MV-4-11 (cell line): ENCODE measurements at regions not wholly inside any gene's neighbourhood (a gene's known extent, or its start where the extent isn't known, plus 50 kb on each side); places are given as distances from the start of the nearest gene placed in this dataset.
"Not testable (repeated sequence)": the region's sequence is repeated elsewhere in the genome, so short reads cannot be mapped to it uniquely, and the experiment has no call there.

ENCODE experiments used
- DNase-seq: peaks from one replicate; lab custom pipeline; 2025; lab: John Stamatoyannopoulos, UW

GRCh38 chr21:23899561-23899960 lies 1707.7 kb downstream of the MRPL39 start:
- no peak for DNase-seq

GRCh38 chr21:23890652-23891051 lies 1716.6 kb downstream of the MRPL39 start:
- no peak for DNase-seq

GRCh38 chr21:23887725-23888306 lies 1719.5 kb downstream of the MRPL39 start:
- peak; percentile 35 for DNase-seq

- no peak for DNase-seq
Measured at GRCh38 chr21:23886828-23887724, 1720.2 kb downstream of the MRPL39 start.

- DNase-seq, result no peak
Measured at GRCh38 chr21:23881783-23882182, 1725.5 kb downstream of the MRPL39 start.

GRCh38 chr21:23876925-23877558 lies 1730.2 kb downstream of the MRPL39 start:
- DNase-seq, result peak; percentile 10

GRCh38 chr21:23874271-23874670 lies 1733.0 kb downstream of the MRPL39 start:
- no peak for DNase-seq

GRCh38 chr21:23861911-23862504 lies 1745.3 kb downstream of the MRPL39 start:
- peak; percentile 56 for DNase-seq

- no peak for DNase-seq
Measured at GRCh38 chr21:23858878-23859277, 1748.4 kb downstream of the MRPL39 start.

- peak; percentile 42 for DNase-seq
Measured at GRCh38 chr21:23853796-23854379, 1753.4 kb downstream of the MRPL39 start.

- DNase-seq, result no peak
Measured at GRCh38 chr21:23837564-23837963, 1769.7 kb downstream of the MRPL39 start.

GRCh38 chr21:23822760-23823159 lies 1784.5 kb downstream of the MRPL39 start:
- no peak for DNase-seq

- DNase-seq, result no peak
Measured at GRCh38 chr21:23817337-23817736, 1789.9 kb downstream of the MRPL39 start.

- DNase-seq, result no peak
Measured at GRCh38 chr21:23812485-23812884, 1794.8 kb downstream of the MRPL39 start.

GRCh38 chr21:23811805-23812204 lies 1795.5 kb downstream of the MRPL39 start:
- peak; percentile 98 for DNase-seq

GRCh38 chr21:23809573-23809972 lies 1797.7 kb downstream of the MRPL39 start:
- DNase-seq, result no peak

GRCh38 chr21:23806966-23807548 lies 1800.2 kb downstream of the MRPL39 start:
- DNase-seq, result not testable (repeated sequence)

- DNase-seq, result no peak
Measured at GRCh38 chr21:23804866-23805265, 1802.4 kb downstream of the MRPL39 start.

- DNase-seq, result no peak
Measured at GRCh38 chr21:23801292-23801691, 1806.0 kb downstream of the MRPL39 start.

- no peak for DNase-seq
Measured at GRCh38 chr21:23799376-23799775, 1807.9 kb downstream of the MRPL39 start.

- no peak for DNase-seq
Measured at GRCh38 chr21:23792300-23792699, 1815.0 kb downstream of the MRPL39 start.

- DNase-seq, result no peak
Measured at GRCh38 chr21:23789864-23790263, 1817.4 kb downstream of the MRPL39 start.
